Large intestine (tissue), 3 donors: ENCODE measurements at regions not wholly inside any gene's neighbourhood (a gene's known extent, or its start where the extent isn't known, plus 50 kb on each side); places are given as distances from the start of the nearest gene placed in this dataset.

Source experiments
- DNase-seq, 2 donors: peaks; one replicate each; pipeline versions ENCODE4 v3.0.0 to v3.0.0-alpha.2; 2013
- H3K27ac ChIP-seq: one replicate; pipeline ENCODE4 v1.5.1; 2013; ENCODE audit warnings: low read length
- H3K27me3 ChIP-seq: 2 replicates; pipeline ENCODE4 v1.6.1; 2013; ENCODE audit warnings: low read length; ENCODE audit not compliant: control insufficient read depth, insufficient read depth
- H3K36me3 ChIP-seq: 2 replicates; pipeline ENCODE4 v1.6.1; 2013; ENCODE audit warnings: low read length; ENCODE audit not compliant: control insufficient read depth, insufficient read depth
- H3K4me1 ChIP-seq: one replicate; pipeline ENCODE4 v1.6.1; 2013; ENCODE audit warnings: low read length; ENCODE audit not compliant: control insufficient read depth, insufficient read depth
- H3K4me3 ChIP-seq: one replicate; pipeline ENCODE4 v1.5.1; 2013; ENCODE audit warnings: low read length
- H3K9me3 ChIP-seq: one replicate; pipeline ENCODE4 v1.6.1; 2013; ENCODE audit warnings: mild to moderate bottlenecking, low read depth, low read length, moderate library complexity; ENCODE audit not compliant: control insufficient read depth
- WGBS: methylation state at CpG from one replicate; pipeline ENCODE4 v1.1.5; 2013; ENCODE audit warnings: low lambda C conversion rate; ENCODE audit not compliant: insufficient coverage; 5-methylcytosine and 5-hydroxymethylcytosine counted together

- Histone ChIP-seq H3K4me3 (no peak overlapping the region), H3K4me1 (no peaks in the 10 kb centered on the region), H3K27me3 (no peaks in the 10 kb centered on the region), H3K36me3 (no peaks in the 10 kb centered on the region), H3K27ac (no peak overlapping the region), H3K9me3 (no peaks in the 10 kb centered on the region)
- no peak for DNase-seq
- 57% methylated on average over 1 of the region's 1 CpG for WGBS
These were observed 67.4 kb upstream of the PCDH18 start for GRCh38 chr4:137599734-137600133.

- DNase-seq = no peak
These were observed 65.6 kb upstream of the PCDH18 start for GRCh38 chr4:137597752-137598430.

GRCh38 chr4:137587796-137588195, 55.5 kb upstream of the PCDH18 start:
- DNase-seq = no peak
- no peaks in the 10 kb centered on the region for H3K36me3 ChIP-seq
- no peak overlapping the region for H3K27ac ChIP-seq
- no CpG with 5 or more reads among the region's 1 CpG for WGBS
- H3K27me3 ChIP-seq = no peaks in the 10 kb centered on the region
- H3K4me1 ChIP-seq = no peaks in the 10 kb centered on the region
- H3K4me3 ChIP-seq = no peak overlapping the region
- no peaks in the 10 kb centered on the region for H3K9me3 ChIP-seq

More at GRCh38 chr4:137597752-137598430, 65.6 kb upstream of the PCDH18 start:
- Histone ChIP-seq H3K4me3 (no peak overlapping the region), H3K27me3 (no peaks in the 10 kb centered on the region), H3K36me3 (no peaks in the 10 kb centered on the region), H3K4me1 (no peaks in the 10 kb centered on the region), H3K9me3 (no peaks in the 10 kb centered on the region), H3K27ac (no peak overlapping the region)
- 94% methylated on average over 2 of the region's 3 CpGs for WGBS

- Histone ChIP-seq H3K27me3 (no peaks in the 10 kb centered on the region), H3K4me1 (no peaks in the 10 kb centered on the region), H3K9me3 (no peaks in the 10 kb centered on the region), H3K27ac (no peak overlapping the region), H3K4me3 (no peak overlapping the region), H3K36me3 (no peaks in the 10 kb centered on the region)
- DNase-seq = no peak
These were observed 51.4 kb upstream of the PCDH18 start for GRCh38 chr4:137583671-137584070.
